ENCODE measurements at regions not wholly inside any gene's neighbourhood (a gene's known extent, or its start where the extent isn't known, plus 50 kb on each side); places are given as distances from the start of the nearest gene placed in this dataset.

DNA sequence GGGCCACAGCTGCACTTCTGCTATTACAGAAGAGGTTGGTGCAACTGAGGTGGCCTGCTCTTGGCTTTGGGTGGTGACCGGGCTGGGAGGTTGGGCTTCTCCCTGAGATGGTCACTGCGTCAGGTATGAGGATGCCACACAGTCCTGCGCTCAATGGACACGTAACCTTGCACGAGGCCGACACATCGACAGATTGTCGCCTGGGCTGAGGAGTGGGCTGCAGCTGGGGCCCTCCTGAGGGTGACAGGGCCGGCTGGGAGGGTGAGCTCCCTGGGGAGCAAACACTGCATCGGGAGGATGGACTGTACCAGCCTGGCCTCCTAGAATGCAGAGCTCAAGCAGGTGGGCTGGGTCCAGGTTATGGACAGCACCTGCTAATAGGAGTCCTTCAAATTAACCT lies 261.1 kb upstream of the ADAMTS16 start:
- H2BK5ac ChIP-seq (ENCODE audit: insufficient read length, low read length): no peak overlapping the region
- H2BK15ac ChIP-seq (ENCODE audit: low read depth, low read length): no peak overlapping the region
- no peak overlapping the region for H3K56ac ChIP-seq (ENCODE audit: insufficient read length, low read depth, low read length)
- no peaks in the 10 kb centered on the region for H3K79me1 ChIP-seq (ENCODE audit: insufficient read depth, low read depth, low read length, poor library complexity, severe bottlenecking)
- no peaks in the 10 kb centered on the region for H3K4me1 ChIP-seq (ENCODE audit: insufficient read depth, low read length)
- H2AK5ac ChIP-seq (ENCODE audit: insufficient read length, low read length): no peak overlapping the region
- peaks cover 3 to 4% of the 10 kb centered on the region in 2 experiments; a peak in 1 of 4 replicates for H3K4me1 Mint-ChIP-seq
- no peak overlapping the region for H2AFZ ChIP-seq (ENCODE audit: low read length)
- H3K23ac ChIP-seq (ENCODE audit: insufficient read length, low read depth, low read length): no peak overlapping the region
- TF ChIP-seq, protein P1, sequence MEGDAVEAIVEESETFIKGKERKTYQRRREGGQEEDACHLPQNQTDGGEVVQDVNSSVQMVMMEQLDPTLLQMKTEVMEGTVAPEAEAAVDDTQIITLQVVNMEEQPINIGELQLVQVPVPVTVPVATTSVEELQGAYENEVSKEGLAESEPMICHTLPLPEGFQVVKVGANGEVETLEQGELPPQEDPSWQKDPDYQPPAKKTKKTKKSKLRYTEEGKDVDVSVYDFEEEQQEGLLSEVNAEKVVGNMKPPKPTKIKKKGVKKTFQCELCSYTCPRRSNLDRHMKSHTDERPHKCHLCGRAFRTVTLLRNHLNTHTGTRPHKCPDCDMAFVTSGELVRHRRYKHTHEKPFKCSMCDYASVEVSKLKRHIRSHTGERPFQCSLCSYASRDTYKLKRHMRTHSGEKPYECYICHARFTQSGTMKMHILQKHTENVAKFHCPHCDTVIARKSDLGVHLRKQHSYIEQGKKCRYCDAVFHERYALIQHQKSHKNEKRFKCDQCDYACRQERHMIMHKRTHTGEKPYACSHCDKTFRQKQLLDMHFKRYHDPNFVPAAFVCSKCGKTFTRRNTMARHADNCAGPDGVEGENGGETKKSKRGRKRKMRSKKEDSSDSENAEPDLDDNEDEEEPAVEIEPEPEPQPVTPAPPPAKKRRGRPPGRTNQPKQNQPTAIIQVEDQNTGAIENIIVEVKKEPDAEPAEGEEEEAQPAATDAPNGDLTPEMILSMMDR (conservative IDR thresholded peaks at IDR 0.05): no peak
- no peak overlapping the region; the same call in 1 of the 2 replicates for H3K14ac ChIP-seq (ENCODE audit: insufficient read depth, low read length)
- H3K23me2 ChIP-seq (ENCODE audit: insufficient read length, low read depth, low read length, poor library complexity, severe bottlenecking): no peaks in the 10 kb centered on the region
- no peak overlapping the region for H3K18ac ChIP-seq (ENCODE audit: insufficient read length, low read depth, low read length)
- no peak overlapping the region for H4K5ac ChIP-seq (ENCODE audit: insufficient read length, low read depth, low read length)
- H3K4me2 ChIP-seq (ENCODE audit: insufficient read depth, insufficient read length, low read length): no peak overlapping the region
- H3K27me3 ChIP-seq (ENCODE audit: insufficient read depth, low read length): no peaks in the 10 kb centered on the region; the same call in 1 of the 2 replicates
- no peak for DNase-seq
- H3K9me3 Mint-ChIP-seq: no peaks in the 10 kb centered on the region
- no peak overlapping the region for H3K27ac Mint-ChIP-seq
- H3K9ac ChIP-seq (ENCODE audit: extremely low read depth, insufficient read length, low read length): no peak overlapping the region
- H4K8ac ChIP-seq (replicated peaks; ENCODE audit: insufficient read length, low read depth, low read length): no peak overlapping the region
- H3K9me3 ChIP-seq (ENCODE audit: control insufficient read depth, low read depth, low read length): no peaks in the 10 kb centered on the region
- WGBS (ENCODE audit: extremely low coverage, insufficient read length, low lambda C conversion rate): no CpG with 5 or more reads among the region's 10 CpGs
- H3K4ac ChIP-seq (ENCODE audit: low read depth, low read length): no peak overlapping the region
- no peak overlapping the region for H4K91ac ChIP-seq (ENCODE audit: insufficient read length, low read depth, low read length)
- no peak overlapping the region for H2BK120ac ChIP-seq (ENCODE audit: low read depth, low read length, poor library complexity, severe bottlenecking)
- no peak overlapping the region for H2BK12ac ChIP-seq (ENCODE audit: insufficient read length, low read depth, low read length)
- no peak overlapping the region for H2BK20ac ChIP-seq (ENCODE audit: low read depth, low read length, poor library complexity, severe bottlenecking)
- H4K20me1 ChIP-seq (ENCODE audit: control insufficient read depth, insufficient read depth, insufficient read length): no peaks in the 10 kb centered on the region
- no peaks in the 10 kb centered on the region for H3K79me2 ChIP-seq (ENCODE audit: insufficient read depth, low read length)
- no peak overlapping the region for H3K4me3 Mint-ChIP-seq
- no peak overlapping the region for H3K27ac ChIP-seq (ENCODE audit: insufficient read length, low read depth, low read length)
- H3K27me3 Mint-ChIP-seq (ENCODE audit: low read depth): no peaks in the 10 kb centered on the region; the same call in 1 of the 2 replicates
- no peak overlapping the region for H3T11ph ChIP-seq (ENCODE audit: low read length)
- H3K36me3 Mint-ChIP-seq (ENCODE audit: insufficient read depth in 1 of 3, low read depth in 3 of 3): no peaks in the 10 kb centered on the region

Data from H9 (cell line).